Lower leg skin (tissue), 3 donors: ENCODE measurements at regions not wholly inside any gene's neighbourhood (a gene's known extent, or its start where the extent isn't known, plus 50 kb on each side); places are given as distances from the start of the nearest gene placed in this dataset.

ENCODE experiments used
- CTCF ChIP-seq, 3 donors: fragments of 450-650 bp; IDR thresholded peaks; one replicate each; pipeline ENCODE4 v1.5.1; 2016; ENCODE audit warnings: antibody characterized with exemption in 3 of 3, mild to moderate bottlenecking in 3 of 3, moderate library complexity in 2 of 3
- POLR2A ChIP-seq, 2 donors: fragments of 450-650 bp; IDR thresholded peaks; one replicate each; pipeline ENCODE4 v1.6.1; 2016 to 2017; ENCODE audit warnings: antibody characterized with exemption in 2 of 2, mild to moderate bottlenecking in 1 of 2, moderate library complexity in 1 of 2

GRCh38 chr11:115705200-115705599, 201.0 kb upstream of the CADM1 start:
- TF ChIP-seq CTCF (IDR thresholded peaks at IDR 0.05): no peak
- TF ChIP-seq POLR2A (IDR thresholded peaks at IDR 0.05): no peak
